SK-N-MC (cell line): ENCODE measurements at regions not wholly inside any gene's neighbourhood (a gene's known extent, or its start where the extent isn't known, plus 50 kb on each side); places are given as distances from the start of the nearest gene placed in this dataset.

Experiments
- DNase-seq: peaks from one replicate; pipeline ENCODE4 v3.0.0-alpha.2; 2011; ENCODE audit warnings: low read depth, low spot score
- H3K27ac ChIP-seq: fragments of 200-600 bp; sonication (generic); 2 replicates; pipeline ENCODE4 v1.5.1; 2016; ENCODE audit warnings: mixed run types
- H3K36me3 ChIP-seq: fragments of 200-600 bp; sonication (generic); 2 replicates; pipeline ENCODE4 v1.6.1; 2017; ENCODE audit warnings: antibody characterized with exemption, low read length, mixed read lengths; ENCODE audit not compliant: insufficient read depth
- H3K4me3 ChIP-seq: fragments of 200-600 bp; sonication (generic); 2 replicates; pipeline ENCODE4 v1.5.1; 2016
- H3K9ac ChIP-seq: fragments of 200-600 bp; sonication (generic); 2 replicates; pipeline ENCODE4 v1.8.0; 2017; ENCODE audit warnings: mixed run types, mixed read lengths; ENCODE audit not compliant: insufficient read length
- H3K9me3 ChIP-seq: fragments of 200-600 bp; sonication (generic); 2 replicates; pipeline ENCODE4 v1.6.1; 2017; ENCODE audit warnings: low read depth, mild to moderate bottlenecking, antibody characterized with exemption, low read length, moderate library complexity, mixed read lengths
- EZH2 ChIP-seq: fragments of 200-600 bp; sonication (generic); IDR thresholded peaks from one replicate; pipeline ENCODE4 v1.6.1; 2017; ENCODE audit warnings: antibody characterized with exemption
- FOXP2 ChIP-seq: optimal IDR thresholded peaks from 2 replicates; pipeline ENCODE3; 2011; ENCODE audit warnings: mild to moderate bottlenecking, moderate library complexity; ENCODE audit not compliant: insufficient read depth; ENCODE audit errors: extremely low read length, control extremely low read depth
- POLR2AphosphoS5 ChIP-seq: IDR thresholded peaks from 2 replicates; pipeline ENCODE4 v1.6.1; 2012; ENCODE audit warnings: mild to moderate bottlenecking, low read depth, low read length, borderline replicate concordance

GRCh38 chr3:81003008-81003645, 758.3 kb downstream of the GBE1 start:
- no peak overlapping the region for H3K9ac ChIP-seq
- no peaks in the 10 kb centered on the region for H3K9me3 ChIP-seq
- no peak overlapping the region for H3K4me3 ChIP-seq
- H3K27ac ChIP-seq: no peak overlapping the region
- no peak for DNase-seq
- TF ChIP-seq FOXP2 (no peak), POLR2AphosphoS5 (no peak), EZH2 (no peak)
- no peaks in the 10 kb centered on the region for H3K36me3 ChIP-seq

DNA sequence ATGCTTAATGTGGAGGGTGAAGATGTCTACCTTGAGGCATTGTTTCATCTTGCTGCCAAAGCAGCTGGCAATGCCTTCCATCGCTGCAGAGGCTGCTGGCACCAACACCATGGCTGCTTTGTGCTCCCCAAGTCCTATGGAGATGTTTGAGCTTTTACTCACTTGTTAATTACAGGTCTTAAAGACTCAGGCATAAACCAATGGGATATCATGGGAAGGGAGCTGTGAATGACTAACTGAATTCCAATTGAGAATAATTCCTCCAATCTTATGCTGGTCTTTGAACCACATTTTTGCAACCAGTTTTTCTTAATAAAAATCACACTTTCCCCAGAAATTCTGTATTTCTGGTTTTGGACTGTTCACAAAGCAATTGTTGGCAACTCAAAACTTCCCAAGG, 762.0 kb downstream of the GBE1 start:
- H3K36me3 ChIP-seq: no peaks in the 10 kb centered on the region
- DNase-seq: no peak
- H3K27ac ChIP-seq: no peak overlapping the region
- TF ChIP-seq EZH2 (no peak), POLR2AphosphoS5 (no peak), FOXP2 (no peak)
- H3K9ac ChIP-seq: no peak overlapping the region
- no peak overlapping the region for H3K4me3 ChIP-seq
- H3K9me3 ChIP-seq: no peaks in the 10 kb centered on the region

GRCh38 chr3:80998022-80998421, 763.4 kb downstream of the GBE1 start:
- DNase-seq: no peak
- TF ChIP-seq POLR2AphosphoS5 (no peak), EZH2 (no peak), FOXP2 (no peak)
- H3K9ac ChIP-seq: no peak overlapping the region
- H3K9me3 ChIP-seq: no peaks in the 10 kb centered on the region
- no peaks in the 10 kb centered on the region for H3K36me3 ChIP-seq
- no peak overlapping the region for H3K27ac ChIP-seq
- no peak overlapping the region for H3K4me3 ChIP-seq

GRCh38 chr3:80997622-80998021, 763.8 kb downstream of the GBE1 start:
- H3K9ac ChIP-seq: no peak overlapping the region
- no peak overlapping the region for H3K27ac ChIP-seq

GRCh38 chr3:80994767-80995166, 766.7 kb downstream of the GBE1 start:
- H3K4me3 ChIP-seq: no peak overlapping the region
- no peak for DNase-seq

More at GRCh38 chr3:80997622-80998021, 763.8 kb downstream of the GBE1 start:
- TF ChIP-seq FOXP2: no peak
- no peak for TF ChIP-seq EZH2
- TF ChIP-seq POLR2AphosphoS5: no peak
- Histone ChIP-seq H3K9me3 (no peaks in the 10 kb centered on the region), H3K4me3 (no peak overlapping the region), H3K36me3 (no peaks in the 10 kb centered on the region)
- no peak for DNase-seq

GRCh38 chr3:80994085-80994665, 767.3 kb downstream of the GBE1 start:
- Histone ChIP-seq H3K36me3 (no peaks in the 10 kb centered on the region), H3K4me3 (no peak overlapping the region), H3K27ac (no peak overlapping the region), H3K9ac (no peak overlapping the region), H3K9me3 (no peaks in the 10 kb centered on the region)
- TF ChIP-seq POLR2AphosphoS5: no peak
- TF ChIP-seq EZH2: no peak
- no peak for TF ChIP-seq FOXP2
- no peak for DNase-seq

More at GRCh38 chr3:80994767-80995166, 766.7 kb downstream of the GBE1 start:
- no peak for TF ChIP-seq EZH2
- TF ChIP-seq FOXP2: no peak
- no peak for TF ChIP-seq POLR2AphosphoS5
- H3K9me3 ChIP-seq: no peaks in the 10 kb centered on the region
- no peak overlapping the region for H3K9ac ChIP-seq
- no peak overlapping the region for H3K27ac ChIP-seq
- H3K36me3 ChIP-seq: no peaks in the 10 kb centered on the region

DNA sequence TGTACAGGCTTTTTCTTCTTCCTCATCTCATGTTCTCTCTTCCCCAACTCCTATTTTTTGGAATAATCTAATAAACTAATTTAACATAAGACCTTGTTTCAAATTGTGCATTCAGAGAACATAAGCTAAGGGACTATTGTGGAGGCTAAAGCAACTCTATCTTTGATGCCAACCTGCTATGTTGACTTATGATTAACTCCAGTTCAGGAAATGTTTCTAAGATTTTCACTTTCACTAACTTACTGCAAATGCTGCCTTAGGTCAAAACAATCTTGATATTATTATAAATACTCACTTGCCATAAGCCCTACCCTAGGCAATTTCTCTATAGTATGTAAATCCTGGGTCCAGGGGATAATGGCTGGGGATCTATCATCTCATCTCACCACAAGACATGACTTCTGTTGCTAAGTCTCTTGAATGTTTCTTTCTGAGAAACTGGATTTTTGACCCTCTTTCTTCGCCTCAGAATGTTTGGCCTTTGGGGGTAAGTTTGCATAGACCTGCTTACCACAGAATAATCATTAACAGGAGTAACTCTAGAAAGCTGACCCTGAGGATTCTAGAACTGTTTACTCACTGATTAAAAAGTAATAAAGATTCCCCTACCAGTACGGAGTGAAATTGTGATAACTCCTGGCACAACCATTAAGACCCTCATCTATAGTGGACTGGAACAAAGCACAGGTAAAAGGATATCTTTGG, 768.1 kb downstream of the GBE1 start:
- no peaks in the 10 kb centered on the region for H3K9me3 ChIP-seq
- no peak overlapping the region for H3K27ac ChIP-seq
- H3K4me3 ChIP-seq: no peak overlapping the region
- no peak overlapping the region for H3K9ac ChIP-seq
- no peaks in the 10 kb centered on the region for H3K36me3 ChIP-seq
- no peak for DNase-seq
- TF ChIP-seq EZH2: no peak
- TF ChIP-seq FOXP2: no peak
- no peak for TF ChIP-seq POLR2AphosphoS5

DNA sequence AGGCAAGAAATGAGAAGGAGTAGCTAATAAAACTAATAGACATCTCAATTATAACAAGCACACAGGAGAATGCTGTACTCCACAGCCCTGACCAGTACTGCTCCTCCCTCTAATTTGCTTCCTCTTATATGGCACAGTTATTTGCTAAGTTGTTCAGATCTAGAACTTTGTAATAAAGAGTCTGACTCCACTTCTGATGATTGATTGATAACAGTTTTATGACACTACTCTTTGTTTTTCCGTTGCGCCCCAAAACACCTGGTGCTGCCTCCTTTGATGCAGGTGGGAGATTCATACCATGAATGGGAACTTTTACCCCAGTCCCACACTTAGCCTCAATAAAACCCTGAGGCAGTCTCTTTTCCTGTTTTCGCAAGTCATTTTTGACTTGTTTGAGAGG, 777.7 kb downstream of the GBE1 start:
- TF ChIP-seq FOXP2 (no peak), POLR2AphosphoS5 (no peak), EZH2 (no peak)
- no peak for DNase-seq
- Histone ChIP-seq H3K36me3 (no peaks in the 10 kb centered on the region), H3K27ac (no peak overlapping the region), H3K4me3 (no peak overlapping the region), H3K9me3 (no peaks in the 10 kb centered on the region), H3K9ac (no peak overlapping the region)
